T47D (cell line): ENCODE measurements at regions not wholly inside any gene's neighbourhood (a gene's known extent, or its start where the extent isn't known, plus 50 kb on each side); places are given as distances from the start of the nearest gene placed in this dataset.

Source experiments
- DNase-seq, 2 experiments: peaks; one replicate each; pipeline versions ENCODE4 v3.0.0 to v3.0.0-alpha.2; 2011 to 2012; ENCODE audit warnings: low read depth in 1 of 2, low spot score in 1 of 2
- JUND ChIP-seq: IDR thresholded peaks from 2 replicates; pipeline ENCODE4 v1.6.1; 2012; ENCODE audit warnings: low read depth
- in situ Hi-C: cut with HindIII; loops from 2 replicates; pipeline ENCODE4 v1.10.0; 2016; ENCODE audit warnings: low sequenced_read_pairs, low pct_unique_long_range_greater_than_20kb

DNA sequence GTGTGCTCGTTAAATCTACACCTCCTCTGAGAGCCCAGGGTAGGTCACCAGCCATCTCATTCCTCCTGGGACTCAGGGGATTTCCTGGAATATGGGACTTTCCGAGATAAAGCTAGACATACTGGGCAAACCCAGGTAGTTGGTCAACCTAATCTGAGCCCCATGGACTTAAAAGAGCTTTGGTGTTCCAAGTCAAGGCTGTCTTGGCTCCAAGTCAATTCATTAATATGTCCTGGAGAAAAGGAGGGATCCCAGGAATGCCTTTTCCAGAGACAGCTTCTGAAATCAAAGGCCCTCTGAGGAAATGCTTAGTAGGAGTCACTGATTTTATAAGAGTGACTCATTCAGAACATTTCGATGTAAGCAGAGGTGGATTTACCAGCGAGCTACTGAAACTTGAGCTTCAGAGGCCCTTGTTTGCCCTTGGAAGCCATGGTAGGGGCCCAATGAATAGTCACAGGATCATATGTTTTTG, 137.3 kb upstream of the UBE2E1 start:
- TF ChIP-seq JUND: no peak
- no peak for DNase-seq
- in situ Hi-C loops: no loop called here

DNA sequence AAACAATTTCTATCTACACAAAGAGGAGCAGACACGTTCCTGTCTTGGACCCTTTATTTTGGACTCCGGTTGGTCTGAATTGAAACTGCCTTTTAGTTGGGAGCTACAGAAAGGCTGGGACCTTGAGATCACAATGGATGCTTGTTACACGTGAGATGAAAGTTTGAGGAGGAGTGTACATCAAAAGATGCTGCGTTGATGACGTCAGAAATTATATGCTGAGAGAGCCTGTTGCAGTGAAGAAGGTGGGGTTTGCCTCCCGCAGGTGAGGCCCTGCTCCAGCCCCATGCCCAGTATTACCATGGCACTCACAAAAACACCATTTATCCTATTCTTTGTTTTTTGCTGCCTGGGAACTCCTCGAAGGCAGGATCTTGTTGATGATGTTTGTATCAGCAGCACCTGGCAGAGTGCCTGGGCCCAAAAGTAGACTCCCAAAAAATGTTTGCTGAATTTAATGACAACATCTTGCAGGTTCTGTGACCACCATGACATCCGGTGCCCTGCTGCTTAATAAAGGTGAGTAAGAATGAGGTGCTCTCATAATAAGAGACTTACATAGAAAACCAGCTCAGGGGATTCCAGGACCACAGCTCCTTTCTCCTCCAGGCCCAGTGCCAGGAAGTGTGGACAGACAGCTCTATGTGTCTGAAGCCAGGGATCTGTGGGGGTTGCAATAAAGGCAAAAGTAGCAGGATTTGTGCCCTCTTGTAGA, 136.1 kb upstream of the UBE2E1 start:
- no peak for DNase-seq
- TF ChIP-seq JUND: no peak
- in situ Hi-C loops: no loop called here

DNA sequence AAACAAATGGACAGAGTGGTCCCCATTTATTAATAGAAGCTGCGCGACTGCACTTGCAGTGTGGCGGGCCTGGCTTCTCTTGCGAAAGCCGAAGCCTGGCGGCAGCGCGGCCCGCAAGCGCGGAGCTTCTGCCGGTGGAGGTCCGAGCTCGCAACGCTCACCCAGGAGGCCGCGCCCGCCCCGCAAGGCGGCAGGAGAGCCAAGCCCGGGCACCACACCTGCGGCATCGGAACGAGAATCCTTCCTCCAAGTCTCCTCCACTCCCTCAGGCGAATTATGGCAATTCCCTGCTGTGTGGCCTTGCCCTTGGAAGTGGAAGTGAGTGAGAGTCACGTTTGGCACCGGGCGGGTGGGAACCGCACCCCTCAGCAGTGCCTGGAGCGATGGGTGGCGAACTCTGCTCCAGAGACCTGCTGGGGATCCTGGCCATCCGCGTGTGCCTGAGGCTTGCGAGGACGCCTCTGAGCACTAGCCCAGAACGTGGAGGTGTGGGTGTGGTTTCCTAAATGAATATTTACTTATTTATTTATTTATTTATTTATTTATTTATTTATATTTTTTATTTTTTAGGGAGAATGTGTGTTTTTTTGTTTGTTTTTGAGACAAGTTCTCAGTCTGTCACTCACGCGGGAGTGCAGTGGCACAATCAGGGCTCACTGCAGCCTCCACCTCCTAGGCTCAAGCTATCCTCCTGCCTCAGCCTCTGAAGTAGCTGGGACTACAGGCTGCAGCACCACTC, 133.7 kb upstream of the UBE2E1 start:
- in situ Hi-C loops: no loop called here
- no peak for TF ChIP-seq JUND
- DNase-seq: no peak

DNA sequence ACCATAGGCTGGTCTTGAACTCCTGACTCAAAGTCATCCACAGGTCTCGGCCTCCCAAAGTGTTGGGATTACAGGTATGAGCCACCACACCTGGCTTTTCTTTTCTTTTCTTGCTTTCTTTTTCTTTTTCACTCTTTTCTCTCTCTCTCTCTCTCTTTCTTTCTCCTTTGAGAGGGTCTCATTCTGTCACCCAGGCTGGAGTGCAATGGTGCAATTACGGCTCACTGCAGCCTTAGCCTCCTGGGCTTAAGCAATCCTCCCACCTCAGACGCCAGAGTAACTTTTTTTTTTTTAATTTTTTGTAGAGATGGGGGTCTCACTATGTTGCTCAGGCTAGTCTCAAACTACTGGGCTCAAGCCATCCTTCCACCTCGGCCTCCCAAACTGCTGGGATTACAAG, 133.1 kb upstream of the UBE2E1 start:
- in situ Hi-C loops: no loop called here
- no peak for DNase-seq
- TF ChIP-seq JUND: no peak

DNA sequence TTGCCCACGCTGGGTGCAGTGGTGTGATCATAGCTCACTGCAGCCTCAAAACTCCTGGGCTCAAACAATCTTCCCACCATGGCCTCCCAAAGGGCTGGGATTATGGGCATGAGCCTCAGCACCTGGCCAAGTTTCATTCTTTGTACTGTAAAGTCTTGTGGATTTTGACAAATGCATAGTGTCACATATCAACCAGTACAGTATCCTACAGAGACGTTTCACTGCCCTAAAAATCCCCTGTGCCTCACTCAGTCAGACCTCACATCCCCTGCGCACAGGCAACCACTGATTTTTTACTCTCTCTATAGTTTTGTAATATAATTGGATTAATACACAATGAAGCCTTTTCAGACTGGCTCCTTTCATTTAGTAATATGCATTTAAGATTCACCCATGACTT, 130.7 kb upstream of the UBE2E1 start:
- no peak for TF ChIP-seq JUND

DNA sequence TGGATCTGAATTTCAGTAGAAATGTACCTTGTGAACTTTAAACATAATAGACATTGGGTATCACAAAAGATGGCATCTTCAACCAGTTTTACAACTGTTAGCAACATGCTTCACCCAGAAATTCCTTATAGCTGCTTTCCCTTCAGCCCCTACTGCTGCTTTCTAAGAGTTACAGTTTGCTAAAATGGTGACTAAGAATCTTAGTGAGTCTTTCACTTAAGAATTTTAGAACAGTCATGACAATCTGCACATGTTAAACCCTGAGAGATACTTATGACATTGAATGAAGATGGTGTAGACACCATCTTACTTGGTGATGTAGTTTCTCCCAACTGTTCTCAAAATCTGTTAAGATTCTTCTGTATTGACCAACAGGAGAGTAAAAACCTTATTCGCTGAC, 129.7 kb upstream of the UBE2E1 start:
- TF ChIP-seq JUND: no peak
- DNase-seq: no peak
- in situ Hi-C loops: no loop called here

More for the DNA sequence above, 130.7 kb upstream of the UBE2E1 start:
- no peak for DNase-seq
- in situ Hi-C loops: no loop called here

DNA sequence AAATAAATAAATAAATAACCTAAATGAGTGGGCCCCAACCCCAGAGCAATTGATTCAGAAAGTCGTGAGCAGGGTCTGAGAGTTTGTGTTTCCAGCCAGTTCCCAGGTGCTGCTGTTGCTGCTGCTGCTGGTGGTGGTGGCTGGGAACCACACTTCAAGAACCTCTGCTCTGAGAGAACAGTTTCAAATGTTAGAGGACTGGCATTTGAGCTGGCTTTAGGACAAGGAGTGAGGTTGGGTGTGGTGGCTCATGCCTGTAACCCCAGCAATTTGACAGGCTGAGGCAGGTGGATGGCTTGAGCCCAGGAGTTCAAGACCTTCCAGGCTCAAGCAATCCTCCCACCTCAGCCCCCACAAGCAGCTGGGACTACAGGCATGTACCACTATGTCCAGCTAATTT, 123.1 kb upstream of the UBE2E1 start:
- TF ChIP-seq JUND: no peak
- in situ Hi-C loops: no loop called here
- DNase-seq: no peak

DNA sequence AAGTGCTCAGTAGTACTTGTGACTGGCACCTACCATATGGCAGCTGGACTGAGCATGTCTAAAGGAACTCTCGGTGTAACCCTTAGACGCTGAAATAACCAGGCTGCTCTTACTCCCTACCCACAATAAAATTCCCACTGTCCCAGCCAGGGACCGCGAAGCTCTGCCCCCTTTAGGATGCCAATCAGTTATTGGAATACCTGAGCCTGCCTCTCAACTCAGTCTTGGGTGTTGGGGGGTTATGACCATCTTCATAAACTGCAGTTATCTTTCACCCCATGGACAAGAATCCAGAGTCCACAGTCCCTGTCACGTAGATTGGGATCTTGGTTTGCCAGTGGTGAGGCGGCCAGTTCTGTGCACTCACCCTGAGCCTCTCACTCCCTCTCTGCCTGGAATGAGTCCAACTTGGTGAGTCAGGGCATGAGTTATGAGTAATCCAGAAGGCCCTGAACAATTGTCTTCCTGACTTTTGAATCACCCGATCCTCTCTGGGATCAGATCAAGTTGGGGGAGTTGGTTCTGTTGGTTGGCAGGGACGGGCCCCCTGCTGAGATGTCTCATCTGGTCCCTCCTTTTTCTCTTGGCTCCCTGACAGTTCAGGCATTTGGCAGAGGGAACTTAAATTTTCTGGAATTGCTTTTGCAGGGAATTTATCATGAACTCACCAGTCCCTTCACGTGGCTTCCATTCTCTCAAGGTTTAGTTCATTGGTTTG, 120.1 kb upstream of the UBE2E1 start:
- DNase-seq: peak in 1 of 2 experiments; percentile 82
- in situ Hi-C loops: no loop called here
- no peak for TF ChIP-seq JUND

DNA sequence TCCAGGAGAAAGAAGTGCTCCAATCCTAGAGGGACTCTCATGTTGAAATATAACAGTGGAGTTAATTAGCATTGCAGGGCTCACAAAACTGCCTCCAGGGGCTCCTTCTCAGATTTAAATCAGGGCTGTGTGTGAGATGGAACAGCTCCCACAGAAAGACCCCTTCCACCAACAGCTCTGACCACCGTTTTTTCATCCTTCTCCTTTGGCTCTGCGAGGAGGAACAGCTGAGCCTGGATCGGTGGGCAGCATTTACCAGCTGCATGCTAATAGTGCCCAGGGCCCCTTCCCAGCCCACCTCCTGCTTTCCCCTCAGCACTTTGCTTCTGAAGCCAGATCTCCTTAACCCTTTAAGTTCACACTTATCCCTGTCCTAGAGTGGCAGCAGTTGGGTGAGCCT, 119.2 kb upstream of the UBE2E1 start:
- DNase-seq: no peak
- no peak for TF ChIP-seq JUND
- in situ Hi-C loops: no loop called here

DNA sequence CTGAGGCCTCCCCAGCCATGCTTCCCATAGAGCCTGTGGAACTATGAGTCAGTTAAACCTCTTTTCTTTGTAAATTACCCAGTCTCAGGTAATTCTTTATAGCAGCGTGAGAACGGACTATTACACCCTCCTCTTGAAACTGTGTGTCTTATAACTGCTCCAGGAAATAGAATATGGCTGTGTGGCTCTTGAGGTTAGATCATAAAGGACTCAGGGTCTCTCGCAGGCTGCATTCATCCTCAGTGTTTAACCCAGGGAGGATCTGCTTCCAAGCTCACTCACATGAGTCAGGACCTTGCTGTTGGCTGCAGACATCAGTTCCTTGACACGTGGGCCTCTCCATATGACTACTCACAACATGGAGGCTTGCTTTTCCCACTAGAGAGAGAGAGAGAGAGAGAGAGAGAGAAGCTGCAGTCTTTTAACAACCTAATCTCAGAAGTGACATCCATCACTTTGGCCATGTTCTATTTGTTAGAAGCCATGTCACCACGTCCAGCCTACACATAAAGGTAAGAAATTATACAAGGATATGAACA, 114.3 kb upstream of the UBE2E1 start:
- no peak for DNase-seq
- no peak for TF ChIP-seq JUND
- in situ Hi-C loops: no loop called here

DNA sequence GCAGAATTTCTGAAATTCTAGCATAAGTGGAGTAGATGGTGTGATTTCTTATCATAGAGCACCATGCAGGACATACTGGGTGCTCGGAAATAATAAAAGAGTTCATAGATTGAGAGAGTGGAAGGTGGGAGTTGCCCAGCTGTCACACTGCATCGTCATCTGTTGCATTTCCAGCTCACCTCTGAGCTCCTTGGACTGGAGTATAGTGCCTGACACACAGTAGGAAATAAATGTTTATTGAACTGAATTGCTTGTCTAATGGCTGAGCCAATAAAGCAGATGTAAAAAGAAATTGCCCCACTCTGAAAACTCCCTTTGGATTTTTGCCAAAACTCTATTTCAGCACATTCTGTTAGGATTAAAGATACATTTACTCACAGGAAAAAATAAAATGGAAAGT, 108.9 kb upstream of the UBE2E1 start:
- no peak for DNase-seq
- TF ChIP-seq JUND: no peak

DNA sequence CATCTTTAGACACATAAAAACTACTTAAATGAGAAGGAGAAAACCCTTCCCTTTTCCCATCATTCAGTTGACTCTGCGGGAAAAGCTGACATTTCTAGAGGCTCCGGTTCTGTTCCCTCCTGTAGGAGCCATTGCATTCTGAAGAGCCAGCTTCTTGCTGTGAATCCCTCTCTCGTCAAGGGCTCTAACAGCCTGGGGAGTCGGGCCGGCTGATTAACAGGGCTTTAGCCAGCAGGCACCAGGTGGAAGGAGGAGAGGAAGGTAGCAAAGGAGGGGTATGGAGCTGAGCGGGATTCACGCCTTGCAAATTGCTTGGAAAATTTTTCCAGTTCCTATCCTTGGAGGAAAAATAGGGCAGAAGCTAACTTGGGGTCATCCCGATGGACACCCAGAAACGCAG, 108.3 kb upstream of the UBE2E1 start:
- DNase-seq: no peak
- in situ Hi-C loops: no loop called here
- no peak for TF ChIP-seq JUND

More for the DNA sequence above, 108.9 kb upstream of the UBE2E1 start:
- in situ Hi-C loops: no loop called here
